Heart left ventricle (tissue), 13 donors: ENCODE measurements at regions not wholly inside any gene's neighbourhood (a gene's known extent, or its start where the extent isn't known, plus 50 kb on each side); places are given as distances from the start of the nearest gene placed in this dataset.

Experiments
- POLR2A ChIP-seq, 2 donors: fragments of 450-650 bp; IDR thresholded peaks; one replicate each; pipeline ENCODE4 v1.6.1; 2017; ENCODE audit warnings: antibody characterized with exemption in 2 of 2, mild to moderate bottlenecking in 2 of 2, moderate library complexity in 2 of 2
- TF ChIP-seq, protein P1 (sequence below), 12 donors: fragments of 200-600 bp; sonication (generic) in 4 of 12; IDR thresholded peaks; one replicate each; pipeline versions ENCODE4 v1.5.0 to v1.8.0; 2018 to 2022; ENCODE audit warnings: antibody characterized with exemption in 12 of 12, mild to moderate bottlenecking in 5 of 12
- donor health status: ischemic (EF 13 %, LVEDD 7.1; RV severe dilation, severe dysfunction).
- donor health status: DM: no; HTN: yes; CAD: no.
- donor health status: DM: no; HTN: no; CAD: no.
- donor health status: ischemic (EF 25% LVEDD 6.9; RV normal size, moderate dysfunction).
- donor health status: ischemic (EF 25% LVEDD 5.7; RV mildly dilated, moderate dysfunction).
- donor health status: ischemic (EF 35%, LVEDD 5.7; RV mildly dilated, moderate dysfunction).
- donor health status: nonischemic (EF 11% LVEDD 7.7; RV severe dilation, severe dysfunction).
- donor health status: DM: yes; HTN: yes; CAD: no.
- donor health status: PGD.
- donor health status: ischemic (EF 29% LVEDD 5.4; RV normal size, mild dysfunction).
- donor health status: nonischemic (EF 23%, LVEDD 6.1; RV moderate dilation, normal function).

DNA sequence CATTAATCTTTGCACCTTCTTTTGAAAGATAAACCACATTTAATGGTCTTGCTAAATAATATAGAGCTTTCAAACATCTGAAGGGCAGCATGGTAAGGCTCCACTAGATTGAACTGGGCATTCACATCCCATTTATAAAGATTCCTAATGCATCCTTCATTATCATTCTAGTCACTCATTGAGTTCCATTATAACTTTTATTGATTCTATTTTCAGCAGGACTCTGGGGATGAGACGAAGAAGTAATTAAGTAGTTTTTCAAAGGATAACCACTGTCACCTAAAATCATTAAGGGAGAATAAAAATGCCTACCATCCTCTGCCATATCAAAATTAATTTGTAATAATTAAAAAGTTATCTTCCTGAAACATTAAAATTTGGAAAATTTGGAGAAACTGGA, 60.2 kb upstream of the CTNNA2 start:
- TF ChIP-seq, protein P1, sequence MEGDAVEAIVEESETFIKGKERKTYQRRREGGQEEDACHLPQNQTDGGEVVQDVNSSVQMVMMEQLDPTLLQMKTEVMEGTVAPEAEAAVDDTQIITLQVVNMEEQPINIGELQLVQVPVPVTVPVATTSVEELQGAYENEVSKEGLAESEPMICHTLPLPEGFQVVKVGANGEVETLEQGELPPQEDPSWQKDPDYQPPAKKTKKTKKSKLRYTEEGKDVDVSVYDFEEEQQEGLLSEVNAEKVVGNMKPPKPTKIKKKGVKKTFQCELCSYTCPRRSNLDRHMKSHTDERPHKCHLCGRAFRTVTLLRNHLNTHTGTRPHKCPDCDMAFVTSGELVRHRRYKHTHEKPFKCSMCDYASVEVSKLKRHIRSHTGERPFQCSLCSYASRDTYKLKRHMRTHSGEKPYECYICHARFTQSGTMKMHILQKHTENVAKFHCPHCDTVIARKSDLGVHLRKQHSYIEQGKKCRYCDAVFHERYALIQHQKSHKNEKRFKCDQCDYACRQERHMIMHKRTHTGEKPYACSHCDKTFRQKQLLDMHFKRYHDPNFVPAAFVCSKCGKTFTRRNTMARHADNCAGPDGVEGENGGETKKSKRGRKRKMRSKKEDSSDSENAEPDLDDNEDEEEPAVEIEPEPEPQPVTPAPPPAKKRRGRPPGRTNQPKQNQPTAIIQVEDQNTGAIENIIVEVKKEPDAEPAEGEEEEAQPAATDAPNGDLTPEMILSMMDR (IDR thresholded peaks at IDR 0.05) = no peak
- TF ChIP-seq POLR2A (IDR thresholded peaks at IDR 0.05) = no peak
